T-helper 2 cell (primary cell): ENCODE measurements at regions not wholly inside any gene's neighbourhood (a gene's known extent, or its start where the extent isn't known, plus 50 kb on each side); places are given as distances from the start of the nearest gene placed in this dataset.
"Not testable (repeated sequence)": the region's sequence is repeated elsewhere in the genome, so short reads cannot be mapped to it uniquely, and the experiment has no call there.

ENCODE experiments used
- DNase-seq, 5 experiments: peaks; one replicate each; pipeline versions ENCODE4 v3.0.0 to v3.0.0-alpha.2; 2012 to 2022

DNA sequence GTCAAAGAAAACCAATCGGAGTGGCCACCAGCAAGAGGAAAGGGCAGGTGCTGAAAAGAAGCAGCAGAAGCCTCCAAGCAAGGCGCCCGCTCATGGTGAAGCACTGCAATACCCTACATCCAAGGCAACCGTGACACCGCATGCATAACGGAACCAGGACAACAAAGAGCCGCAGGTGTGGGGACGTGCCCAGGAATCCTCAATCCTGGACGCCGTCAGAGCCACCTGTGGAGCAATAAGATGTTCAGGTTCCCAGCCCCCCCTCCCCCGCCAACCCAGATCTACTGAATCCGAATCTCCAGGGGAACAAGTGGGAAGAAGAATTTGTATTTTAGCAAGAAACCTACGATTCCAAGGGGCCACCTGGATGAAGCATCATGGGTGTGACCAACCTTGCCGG is 70.8 kb downstream of the SHANK2 start:
- DNase-seq, result no peak

DNA sequence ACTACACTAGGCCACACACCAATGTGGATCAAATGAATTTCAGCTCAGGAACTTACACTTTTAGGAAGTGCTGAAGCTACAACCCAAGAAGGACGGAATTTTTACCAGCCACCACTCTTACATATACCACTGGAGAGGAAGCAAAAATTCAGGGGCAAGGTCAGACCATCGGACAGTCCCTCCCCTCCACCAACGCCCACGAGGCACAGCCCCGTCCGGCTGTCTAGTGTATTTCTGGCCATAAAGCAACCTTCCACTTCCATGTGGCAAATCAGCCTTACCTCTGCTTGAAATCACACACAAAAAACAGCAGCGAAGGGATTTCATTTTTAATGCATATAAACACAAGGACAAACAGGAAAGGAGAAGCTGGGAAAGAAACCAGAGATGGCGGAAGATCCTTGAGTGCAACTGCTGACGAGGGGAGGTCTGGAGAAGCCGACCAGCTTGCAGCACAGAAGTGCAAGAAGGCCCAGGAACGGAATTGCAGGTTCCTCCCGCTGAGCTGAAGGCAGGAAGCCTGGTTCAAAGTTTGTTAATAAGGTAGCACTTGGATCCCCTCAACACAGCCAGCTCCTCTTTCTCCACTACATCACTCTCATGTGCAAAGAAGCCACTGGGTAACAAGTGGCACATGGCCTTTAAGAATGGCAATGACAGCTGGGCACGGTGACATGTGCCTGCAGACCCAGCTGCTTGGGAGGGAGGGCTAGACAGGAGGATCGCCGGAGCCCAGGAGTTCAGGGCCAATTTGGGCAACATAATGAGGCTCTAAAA is 71.5 kb downstream of the SHANK2 start:
- DNase-seq, result no peak

DNA sequence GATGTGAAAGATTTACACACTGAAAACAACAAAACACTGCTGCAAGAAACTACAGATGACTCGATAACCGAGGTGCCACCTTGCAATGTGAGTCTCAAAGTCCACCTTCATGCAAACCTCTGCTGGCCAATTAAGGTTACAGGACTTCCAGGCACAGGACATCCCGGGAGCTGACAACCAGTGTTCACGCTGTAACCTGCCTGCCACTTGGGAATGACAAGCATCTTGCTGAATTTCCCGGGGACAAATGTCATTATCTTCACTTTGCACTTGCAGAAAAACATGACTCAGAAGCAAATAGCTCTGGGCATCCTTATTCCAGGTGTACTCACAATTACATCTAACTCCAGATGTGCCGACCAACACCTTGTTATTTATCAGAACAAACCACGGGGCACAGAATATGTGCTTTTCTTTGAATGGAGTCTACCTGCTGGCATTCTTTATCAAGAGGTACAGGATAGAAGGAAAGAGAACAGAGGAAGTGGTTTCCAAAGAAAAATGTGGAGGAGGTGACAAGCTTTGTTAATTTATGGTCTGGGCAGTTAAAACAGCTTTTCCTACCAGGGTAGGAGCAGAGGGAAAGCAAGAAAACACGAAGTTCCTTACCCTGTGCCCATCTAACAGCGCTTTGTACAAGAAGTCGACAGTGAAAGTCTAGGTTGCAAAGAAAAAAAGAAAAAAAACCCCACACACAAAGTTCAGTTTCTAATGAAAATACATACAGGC is 72.3 kb downstream of the SHANK2 start:
- DNase-seq, result no peak

DNA sequence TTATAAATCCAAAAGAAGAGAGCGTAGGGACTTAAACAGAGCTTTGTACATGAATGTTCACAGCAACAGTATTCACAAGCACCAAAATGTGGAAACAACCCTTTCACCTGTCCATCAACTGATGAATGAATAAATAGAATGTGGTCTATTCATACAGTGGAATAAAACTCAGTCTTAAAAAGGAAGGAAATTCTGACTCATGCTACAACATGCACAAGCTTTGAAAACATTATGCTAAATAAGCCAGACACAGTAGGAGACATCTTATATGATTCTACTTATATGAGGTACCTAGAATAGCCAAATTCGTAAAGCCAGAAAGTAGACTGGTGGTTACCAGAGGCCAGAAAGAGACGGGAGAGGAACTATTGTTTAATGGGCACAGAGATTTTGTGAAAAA is 74.3 kb downstream of the SHANK2 start:
- no peak for DNase-seq

DNA sequence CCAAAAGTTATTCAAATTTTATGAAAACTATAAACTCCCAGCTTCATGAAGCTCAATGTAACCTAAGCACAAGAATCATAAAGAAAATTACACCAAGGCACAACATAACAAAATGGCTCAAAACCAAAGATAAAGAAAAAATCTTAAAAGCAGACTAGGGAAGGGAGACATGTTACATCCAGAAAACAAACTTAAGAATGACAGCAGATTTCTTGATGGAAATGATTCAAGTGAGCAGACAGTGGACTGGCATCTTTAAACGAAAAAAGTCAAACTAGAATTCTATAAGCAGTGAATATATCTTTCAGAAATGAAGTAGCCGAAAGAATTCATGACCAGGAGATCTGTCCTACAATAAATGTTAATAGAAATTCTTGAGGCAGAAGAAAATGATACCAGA is 75.6 kb downstream of the SHANK2 start:
- DNase-seq, result no peak

DNA sequence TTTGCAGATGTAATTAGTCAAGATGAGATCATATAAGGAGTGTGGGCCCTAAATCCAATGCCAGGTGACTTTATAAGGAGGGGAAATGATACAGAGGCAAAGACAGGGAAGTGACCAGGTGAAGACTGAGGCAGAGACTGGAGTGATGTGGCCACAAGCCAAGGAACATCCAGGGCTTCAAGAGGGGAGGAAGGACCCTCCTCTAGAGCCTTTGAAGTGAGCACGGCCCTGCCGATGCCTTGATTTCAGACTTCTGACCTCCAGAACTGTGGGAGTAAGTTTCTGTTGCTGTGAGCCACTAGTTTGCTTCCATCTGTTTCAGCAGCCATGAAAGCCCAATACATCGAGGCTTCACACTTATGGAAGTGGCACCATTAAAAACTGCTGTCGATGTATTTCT is 78.7 kb downstream of the SHANK2 start:
- no peak for DNase-seq

DNA sequence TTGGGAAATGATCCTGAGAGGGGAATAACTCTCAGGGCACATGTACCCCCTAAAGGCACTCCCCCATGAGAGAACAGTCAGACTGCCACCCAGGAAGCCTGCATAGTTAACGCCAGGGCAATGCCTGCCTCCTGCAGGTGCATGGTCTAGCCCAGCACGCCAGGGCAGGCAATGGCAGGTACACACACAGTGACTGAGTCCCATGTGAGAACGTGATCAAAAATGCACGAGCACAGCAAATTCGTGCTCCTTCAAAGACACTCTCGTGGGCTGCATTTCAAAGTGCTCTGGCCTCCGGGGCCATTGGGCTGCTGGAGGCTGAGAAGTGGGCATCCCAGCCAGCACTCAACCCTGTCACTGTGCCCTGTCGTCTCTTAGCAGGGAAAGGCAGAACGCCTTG is 79.7 kb downstream of the SHANK2 start:
- no peak for DNase-seq

DNA sequence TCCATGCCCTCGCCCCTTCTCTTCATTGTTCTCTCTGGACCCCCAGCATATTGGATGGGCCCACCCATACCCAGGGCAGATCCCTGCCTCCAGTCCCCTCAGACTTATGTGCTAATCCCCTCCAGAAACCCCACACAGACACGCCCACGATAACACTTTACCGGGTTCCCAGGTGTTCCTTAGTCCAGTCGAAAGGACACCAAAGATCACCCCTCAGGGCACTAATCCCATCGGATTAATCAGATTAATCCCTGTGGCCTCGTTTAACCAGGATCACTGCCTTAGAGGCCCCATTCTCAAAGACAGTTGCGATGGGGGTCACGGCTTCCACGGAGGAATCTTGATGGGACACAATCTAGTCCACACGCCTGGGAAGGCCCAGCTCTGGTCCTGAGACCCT is 80.8 kb downstream of the SHANK2 start:
- no peak for DNase-seq

DNA sequence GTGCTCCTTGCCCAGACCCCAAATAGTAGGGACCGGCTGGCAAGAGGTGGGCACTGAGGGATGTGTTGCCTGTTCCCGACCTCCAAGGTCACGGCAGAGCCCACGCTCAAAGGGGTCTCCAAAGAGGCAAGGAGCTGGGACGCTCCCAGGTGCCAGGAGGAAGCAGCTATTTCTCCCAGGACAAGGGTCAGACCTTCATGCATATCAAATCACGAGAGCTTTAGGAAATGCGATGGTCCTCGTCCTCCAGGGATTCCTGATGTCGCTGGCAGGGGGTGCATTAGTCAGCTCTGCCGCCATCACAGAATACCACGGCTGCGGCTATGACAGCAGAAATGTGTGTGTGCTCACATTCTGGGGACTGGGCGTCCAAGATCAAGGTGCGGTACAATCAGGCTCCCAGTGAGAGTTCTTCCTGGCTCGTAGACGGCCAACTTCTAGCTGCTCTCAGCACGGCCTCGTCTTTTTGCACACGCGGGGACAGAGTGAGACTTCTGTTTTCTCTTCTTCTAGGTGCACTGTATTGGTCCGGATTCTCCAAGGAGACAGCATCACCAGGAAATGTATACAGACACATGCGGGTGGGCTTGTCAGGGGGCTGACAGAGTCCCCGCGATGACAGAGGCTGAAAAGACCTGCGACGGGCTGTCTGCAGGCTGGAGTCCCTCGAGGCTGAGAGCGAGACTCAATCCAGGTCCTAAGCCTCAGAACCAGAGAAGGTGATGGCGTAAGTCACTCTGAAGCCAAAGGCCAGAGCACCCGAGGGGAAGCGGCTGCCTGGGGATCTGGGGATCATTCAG is 81.6 kb downstream of the SHANK2 start:
- no peak for DNase-seq

DNA sequence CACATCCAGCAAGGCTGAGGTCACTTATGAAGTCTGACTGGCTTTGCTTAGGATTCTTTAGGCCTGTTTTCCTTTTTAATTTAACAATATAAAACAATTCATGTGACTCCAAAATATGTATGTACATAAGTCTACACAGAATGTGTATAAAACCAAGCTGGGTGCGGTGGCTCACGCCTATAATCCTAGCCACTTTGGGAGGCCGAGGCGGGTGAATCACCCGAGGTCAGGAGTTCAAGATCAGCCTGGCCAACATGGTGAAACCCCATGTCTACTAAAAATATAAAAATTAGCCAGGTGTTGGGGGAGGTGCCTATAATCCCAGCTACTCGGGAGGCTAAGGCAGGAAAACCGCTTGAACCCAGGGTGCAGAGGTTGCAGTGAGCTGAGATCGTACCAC is 83.1 kb downstream of the SHANK2 start:
- no peak for DNase-seq

DNA sequence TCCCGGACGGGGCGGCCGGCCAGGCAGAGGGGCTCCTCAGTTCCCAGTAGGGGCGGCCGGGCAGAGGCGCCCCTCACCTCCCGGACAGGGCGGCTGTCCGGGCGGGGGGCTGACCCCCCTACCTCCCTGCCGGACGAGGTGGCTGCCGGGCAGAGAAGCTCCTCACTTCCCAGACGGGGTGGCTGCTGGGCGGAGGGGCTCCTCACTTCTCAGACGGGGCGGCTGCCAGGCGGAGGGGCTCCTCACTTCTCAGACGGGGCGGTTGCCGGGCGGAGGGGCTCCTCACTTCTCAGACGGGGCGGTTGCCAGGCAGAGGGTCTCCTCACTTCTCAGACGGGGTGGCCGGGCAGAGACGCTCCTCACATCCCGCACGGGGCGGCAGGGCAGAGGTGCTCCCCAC is 84.6 kb downstream of the SHANK2 start:
- DNase-seq, result not testable (repeated sequence)

DNA sequence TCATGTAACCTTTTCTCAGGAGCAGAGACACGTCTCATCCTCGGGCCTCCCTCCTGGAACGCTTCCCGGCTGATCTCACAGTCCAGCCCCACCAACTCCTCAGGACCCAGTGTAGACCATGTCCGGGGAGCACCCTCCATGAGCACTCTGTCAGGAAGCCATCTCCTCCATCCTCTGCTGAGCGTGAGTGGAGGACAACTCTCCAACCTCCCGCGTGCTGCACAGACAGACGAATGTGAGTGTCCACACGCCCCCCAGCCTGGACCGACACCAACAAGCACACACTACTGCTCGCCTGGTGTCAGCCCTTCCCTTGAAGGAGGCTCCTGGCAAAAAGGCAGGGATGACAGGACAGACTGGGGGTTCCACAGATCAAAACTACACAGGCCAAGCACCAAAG is 86.6 kb downstream of the SHANK2 start:
- no peak for DNase-seq

DNA sequence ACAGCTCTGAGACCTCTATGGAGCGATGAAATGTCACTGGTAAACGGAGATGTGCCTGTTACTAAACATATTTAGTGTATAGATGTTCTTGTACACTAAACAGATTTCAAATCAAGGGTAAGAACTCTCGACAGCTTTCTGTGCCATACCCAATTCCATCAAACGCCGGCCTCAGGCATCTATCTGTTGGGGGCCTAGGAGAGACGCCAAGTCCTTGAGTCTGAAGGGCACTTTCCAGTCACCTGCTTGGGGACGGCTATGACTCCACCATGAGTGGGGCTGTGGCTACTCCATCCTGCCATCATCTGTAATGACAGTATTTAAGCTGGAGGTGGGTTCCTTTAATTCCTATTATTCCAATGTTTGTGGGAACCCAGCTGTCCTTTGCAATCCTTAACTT is 87.8 kb downstream of the SHANK2 start:
- DNase-seq, result no peak

DNA sequence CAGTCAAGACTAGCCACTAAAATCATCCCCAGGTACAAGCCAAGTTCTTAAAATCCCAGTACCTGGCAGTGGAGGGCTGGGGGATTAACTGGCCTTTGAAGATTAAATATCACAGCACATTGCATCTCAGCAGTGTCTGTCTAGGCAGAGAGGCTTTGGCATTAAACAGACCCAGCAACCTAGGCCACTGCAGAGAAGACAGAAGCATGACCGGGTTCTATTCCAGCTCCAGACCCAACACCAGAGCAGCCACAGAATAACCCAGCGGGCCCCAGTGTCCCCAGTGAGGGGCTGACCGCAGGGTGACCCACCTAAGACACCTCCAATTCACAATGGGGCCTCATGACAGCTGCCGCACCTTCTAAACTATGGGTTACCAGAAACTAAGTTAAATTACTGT is 88.2 kb downstream of the SHANK2 start:
- no peak for DNase-seq

DNA sequence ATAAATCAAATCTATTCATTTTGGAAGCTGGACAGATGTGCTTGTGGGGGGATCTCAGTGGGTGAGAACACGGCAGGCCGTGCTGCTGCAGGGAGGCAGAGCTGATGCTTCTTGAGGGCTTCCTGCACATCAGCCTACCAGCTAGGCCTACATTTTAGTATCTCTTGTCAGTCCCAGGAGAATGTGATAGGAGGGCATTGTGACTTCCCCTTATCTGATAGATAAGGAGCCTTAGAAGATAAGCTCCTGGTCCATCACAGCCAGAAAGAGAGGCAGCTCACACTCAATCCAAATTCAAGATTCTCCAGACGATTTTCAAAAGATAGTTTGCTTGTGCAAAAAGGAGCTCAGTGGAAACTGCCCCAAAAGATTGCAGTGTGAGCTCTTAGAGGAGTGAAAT is 89.0 kb downstream of the SHANK2 start:
- DNase-seq, result no peak

DNA sequence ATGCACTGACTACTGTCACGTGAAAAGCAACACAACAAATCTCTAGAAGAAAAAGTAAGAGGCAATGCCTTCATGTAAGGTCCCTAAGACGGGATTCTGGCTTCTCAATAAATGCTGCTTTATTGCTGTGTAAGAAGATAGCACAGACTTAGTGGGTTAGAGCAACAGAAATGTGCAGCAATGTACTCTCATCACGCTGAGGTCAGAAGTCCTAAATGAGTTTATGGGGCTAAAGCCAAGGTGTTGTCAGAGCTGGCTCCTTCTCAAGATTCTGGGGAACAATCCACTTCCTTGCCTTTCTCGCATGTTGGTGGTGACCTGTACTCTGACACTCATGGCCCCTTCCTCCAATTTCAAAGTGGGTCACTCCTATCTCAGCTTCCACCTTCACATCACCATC is 93.4 kb downstream of the SHANK2 start:
- no peak for DNase-seq

DNA sequence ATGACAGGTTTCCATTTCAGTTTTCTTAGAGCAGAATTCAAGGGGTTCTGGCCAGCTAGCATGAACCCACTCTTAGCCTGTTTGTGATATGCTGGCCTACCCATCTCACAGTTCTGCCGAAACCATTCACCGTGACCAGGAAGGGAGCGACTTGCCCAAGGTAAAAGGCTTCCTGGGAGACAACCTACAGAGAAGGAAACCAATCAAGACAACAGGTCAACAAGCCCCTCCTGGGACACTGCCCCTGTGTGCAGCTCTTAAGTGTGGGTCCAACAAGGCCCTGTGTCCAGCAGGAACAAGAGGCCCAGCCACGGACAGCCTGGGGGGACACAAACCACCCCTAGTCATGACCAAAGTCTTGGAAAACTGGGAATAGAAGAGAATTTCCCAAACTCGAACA is 94.7 kb downstream of the SHANK2 start:
- DNase-seq, result not testable (repeated sequence)

DNA sequence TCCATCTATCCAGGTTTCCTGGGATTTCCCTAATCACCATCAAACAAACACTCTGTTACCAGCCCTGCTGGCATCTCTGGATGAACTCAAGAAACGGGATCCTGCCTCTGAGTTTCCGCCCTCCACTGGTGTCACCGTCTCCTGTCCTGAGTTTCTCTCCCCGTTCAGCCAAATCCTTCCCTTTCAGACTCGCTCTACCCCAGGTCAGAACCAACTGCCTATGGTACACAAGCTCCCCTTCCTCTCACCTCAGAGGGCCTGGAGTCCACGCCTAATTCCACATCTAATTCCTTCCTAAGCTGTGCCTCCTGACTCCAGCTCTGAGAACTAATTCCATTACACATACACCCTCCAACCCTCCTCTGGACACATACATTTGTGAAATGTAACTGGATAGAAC is 96.1 kb downstream of the SHANK2 start:
- no peak for DNase-seq

DNA sequence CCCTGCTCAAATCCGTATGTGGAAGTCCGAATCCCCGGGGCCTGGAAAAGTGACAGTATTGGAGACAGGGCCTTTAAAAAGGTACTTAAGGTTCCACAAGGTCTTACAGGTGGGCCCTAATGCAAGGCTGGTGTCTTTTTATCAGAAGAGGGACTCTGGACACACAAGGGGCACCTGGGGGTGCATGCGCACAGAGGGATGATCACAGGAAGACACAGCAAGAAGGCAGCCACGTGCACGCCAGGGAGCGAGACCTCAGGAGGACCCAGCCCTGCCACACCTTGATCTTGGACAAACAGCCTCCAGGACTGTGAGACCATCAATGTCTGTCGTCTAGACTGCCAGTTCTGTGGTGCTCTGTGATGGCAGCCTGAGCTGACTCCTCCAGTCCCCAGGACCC is 96.5 kb downstream of the SHANK2 start:
- no peak for DNase-seq

DNA sequence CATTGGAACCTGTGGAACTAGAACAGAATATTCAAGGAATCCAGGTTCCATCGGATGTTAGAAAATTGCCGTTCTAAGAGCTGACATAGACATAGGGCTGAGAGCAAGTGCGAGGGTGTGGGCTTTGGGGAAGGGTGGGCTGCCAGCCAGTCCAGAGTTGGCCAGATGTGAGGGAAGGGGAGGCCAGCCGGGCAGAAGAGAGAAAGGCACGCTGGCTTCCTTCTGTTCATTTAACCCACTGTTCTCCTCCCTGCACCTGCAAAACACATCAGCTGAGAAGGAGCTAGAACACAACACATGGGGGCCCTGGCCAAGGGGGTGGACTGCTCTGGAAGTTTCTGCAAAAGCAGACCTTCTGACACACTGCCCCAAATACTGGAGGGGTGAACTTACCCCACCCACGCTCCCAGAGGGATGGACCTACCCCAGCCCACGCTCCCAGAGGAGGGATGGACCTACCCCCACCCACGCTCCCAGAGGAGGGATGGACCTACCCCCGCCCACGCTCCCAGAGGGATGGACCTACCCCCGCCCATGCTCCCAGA is 98.0 kb downstream of the SHANK2 start:
- no peak for DNase-seq

DNA sequence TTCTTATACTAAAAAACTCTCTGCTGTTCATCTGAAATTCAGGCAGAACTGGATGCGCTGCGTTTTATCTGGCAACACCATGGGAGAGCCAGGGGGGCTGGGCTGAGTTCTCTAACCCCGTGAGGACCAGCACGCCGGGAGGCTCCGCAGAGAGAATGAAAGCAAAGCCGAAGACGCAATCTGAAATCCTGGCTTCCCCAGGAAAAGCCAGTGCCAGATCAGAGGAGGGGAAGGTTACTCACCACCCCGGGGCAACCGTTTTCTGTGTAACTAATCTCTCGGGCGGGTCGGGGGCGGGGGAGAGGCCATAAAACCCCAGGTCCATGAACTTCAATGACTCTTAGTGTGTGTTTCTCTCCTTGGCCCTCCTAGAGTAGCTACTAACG is 99.4 kb downstream of the SHANK2 start:
- DNase-seq, result no peak

DNA sequence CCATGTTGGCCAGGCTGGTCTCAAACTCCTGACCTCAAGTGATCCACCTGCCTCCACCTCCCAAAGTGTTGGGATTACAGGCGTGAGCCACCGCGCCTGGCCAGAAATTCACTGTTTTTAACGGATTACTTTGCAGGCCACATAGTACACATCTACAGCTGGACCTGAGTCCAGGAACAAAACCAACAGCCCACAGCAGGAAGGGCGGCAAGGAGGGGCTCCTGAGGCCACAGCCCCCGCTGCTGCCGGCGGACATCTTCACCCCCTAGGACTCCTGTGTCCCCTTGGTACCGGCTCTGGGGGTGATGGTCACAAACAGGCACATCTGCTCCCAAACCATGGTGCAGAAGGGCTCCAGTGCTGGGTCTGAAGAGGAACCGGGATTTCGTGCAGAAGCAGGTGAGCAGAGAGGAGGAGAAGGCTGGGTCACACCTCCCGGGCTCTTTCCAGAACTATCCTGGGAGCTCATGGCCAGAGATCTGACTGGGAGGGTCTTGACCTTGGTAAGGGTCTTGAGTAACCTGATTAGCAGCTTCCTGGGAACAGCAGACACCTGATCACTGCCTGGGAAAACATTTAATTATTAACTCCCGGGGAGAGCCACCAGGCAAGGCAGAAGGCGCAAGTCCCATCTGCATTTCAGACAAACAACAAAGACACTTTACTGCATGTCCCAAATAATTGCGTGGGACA is 99.9 kb downstream of the SHANK2 start:
- DNase-seq, result not testable (repeated sequence)

DNA sequence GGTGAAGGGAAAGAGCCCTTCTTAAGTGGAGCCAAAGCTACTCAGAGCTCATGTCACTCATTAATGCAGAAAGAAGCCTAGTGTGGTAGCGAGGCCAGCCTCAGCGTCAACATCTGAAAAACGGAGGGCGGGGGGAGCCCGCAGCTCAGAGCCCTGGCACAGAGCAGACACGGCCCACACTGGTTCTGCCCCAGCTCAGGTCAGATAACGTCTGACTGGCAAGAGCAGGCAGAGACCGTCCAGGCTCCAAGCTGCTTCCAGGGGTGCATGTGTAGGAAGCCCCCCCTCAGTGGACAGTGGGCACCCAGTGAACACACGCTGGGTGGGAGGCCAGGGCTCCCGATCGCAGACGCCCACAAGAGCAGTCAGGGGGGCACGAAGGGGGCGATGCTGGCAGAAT is 100.8 kb downstream of the SHANK2 start:
- no peak for DNase-seq
